Retina (tissue), 1 donor: ENCODE measurements at regions not wholly inside any gene's neighbourhood (a gene's known extent, or its start where the extent isn't known, plus 50 kb on each side); places are given as distances from the start of the nearest gene placed in this dataset.
"Not testable (repeated sequence)": the region's sequence is repeated elsewhere in the genome, so short reads cannot be mapped to it uniquely, and the experiment has no call there.

ENCODE experiments used
- DNase-seq: peaks from one replicate; pipeline ENCODE4 v3.0.0-alpha.2; 2016

DNA sequence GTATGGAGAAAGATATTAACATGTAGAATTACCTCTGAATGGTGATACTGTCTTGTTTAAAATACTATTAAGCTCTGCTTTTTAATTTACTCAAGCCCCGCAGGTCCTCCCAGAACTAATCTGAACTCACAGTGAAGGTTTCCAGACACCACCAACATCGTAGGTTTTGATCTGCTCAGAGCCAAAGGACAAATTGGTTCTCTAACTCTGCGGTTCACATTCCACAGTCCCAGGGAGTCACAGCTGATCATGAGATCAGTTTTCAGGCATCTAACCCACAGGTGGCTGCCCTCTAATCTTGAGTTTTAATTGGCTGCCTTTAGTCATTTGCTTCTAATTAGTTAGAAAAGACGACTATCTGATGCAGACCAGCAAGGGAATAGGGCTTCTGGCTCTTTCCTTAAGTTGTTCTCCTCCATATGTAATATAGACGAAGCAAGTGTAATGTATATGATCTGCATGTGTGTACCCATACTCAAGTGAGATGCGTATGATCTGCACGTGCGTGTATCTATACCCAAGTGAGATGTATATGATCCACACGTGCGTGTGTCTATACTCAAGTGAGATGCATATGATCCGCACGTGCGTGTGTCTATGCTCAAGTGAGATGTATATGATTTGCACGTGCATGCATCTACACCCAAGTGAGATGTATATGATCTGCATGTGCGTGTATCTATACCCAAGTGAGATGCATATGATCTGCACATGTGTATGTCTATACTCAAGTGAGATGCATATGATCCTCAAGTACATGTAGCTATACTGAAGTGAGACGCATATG, 331.5 kb upstream of the NPVF start:
- no peak for DNase-seq

DNA sequence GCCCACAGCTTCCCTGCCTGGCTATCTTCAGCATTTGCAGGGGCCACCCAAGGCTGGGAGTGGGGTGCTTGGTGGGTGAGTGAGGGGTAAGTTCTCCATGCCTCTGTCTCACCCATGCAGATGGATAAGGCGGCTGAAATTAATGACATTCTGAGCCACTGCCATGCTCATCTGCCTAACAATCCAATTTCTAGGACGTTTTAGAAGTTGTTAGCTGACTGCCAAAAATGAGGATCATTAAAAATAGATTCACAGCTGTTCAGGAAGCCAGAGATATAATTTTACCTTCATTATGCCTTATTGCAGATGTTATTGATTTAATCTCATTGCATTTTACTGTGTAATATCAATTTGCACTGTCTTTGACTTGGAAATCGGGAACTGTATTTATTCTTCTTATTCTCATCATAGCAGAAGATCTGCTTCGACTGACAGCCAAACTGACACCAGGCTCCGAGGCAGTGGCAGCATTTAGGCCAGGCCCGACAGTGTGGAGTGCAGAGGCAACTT, 334.4 kb upstream of the NPVF start:
- DNase-seq: no peak

DNA sequence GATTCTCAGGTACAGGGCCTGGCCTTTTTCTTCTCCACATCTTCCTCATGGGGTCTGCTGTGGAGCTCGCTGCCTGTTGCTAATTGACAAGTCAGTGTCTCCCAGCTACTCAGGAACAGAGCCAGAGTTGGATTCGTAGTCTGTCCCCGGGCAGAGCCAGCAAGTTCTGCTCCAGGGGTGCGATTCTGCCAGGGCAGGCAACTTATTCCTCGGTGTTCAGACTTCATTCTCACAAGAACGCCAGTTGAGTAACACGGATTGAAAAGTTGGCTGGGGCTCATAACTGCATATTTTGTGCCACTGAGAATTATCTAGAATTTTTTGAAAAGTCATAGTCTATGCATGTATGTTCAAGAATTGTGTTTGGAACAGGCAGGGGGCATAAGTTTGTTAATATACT, 336.7 kb upstream of the NPVF start:
- no peak for DNase-seq

DNA sequence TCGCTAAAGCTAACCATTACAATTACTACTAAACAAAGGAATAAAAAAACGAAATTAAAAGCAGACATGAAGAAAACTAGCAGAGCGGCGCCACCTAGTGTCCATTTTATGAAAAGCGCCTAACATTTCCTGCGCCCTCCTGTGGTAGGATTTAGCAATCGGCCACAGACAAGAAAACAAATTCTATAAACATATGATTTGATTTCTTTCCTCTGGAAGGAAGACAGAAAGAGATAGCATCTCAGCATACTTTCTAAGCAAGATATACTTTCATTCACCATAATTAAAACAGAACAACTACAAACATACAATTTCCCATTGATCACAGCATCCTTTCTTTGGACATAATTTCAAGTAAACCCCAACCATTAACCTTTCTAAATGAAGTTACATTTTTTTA, 337.7 kb upstream of the NPVF start:
- peak; percentile 88 for DNase-seq

DNA sequence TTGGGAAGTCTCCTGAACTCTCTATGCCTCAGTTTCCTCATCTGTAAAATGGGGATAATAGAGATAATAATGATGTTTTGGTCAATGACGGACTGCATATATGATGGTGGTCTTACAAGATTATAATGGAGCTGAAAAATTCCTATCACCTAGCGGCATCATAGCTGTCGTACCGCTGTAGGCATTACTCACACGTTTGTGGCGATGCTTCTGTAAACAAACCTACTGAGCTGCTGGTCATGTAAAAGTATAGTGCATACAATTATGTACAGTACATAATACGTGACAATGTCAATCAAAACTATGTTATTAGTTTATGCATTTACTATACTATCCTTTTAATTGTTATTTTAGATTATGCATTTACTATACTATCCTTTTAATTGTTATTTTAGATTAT, 339.1 kb upstream of the NPVF start:
- DNase-seq: no peak

DNA sequence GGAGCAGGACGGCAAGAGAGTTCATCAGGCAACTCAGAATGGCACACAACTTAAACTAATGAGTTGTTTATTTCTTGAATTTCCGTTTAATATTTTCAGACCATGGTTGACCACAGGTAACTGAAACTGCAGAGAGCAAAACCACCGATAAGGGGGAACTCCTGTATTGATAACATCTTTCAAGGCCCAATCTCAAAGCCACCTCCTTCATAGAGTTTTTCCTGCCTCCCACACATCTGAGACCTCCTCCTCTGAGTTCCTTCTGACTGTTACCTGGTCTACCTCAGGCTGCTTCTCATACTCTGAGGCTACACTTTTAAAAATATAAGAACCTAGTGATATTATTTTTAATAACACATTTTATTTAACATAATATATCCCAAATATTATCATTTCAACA, 341.5 kb upstream of the NPVF start:
- no peak for DNase-seq

DNA sequence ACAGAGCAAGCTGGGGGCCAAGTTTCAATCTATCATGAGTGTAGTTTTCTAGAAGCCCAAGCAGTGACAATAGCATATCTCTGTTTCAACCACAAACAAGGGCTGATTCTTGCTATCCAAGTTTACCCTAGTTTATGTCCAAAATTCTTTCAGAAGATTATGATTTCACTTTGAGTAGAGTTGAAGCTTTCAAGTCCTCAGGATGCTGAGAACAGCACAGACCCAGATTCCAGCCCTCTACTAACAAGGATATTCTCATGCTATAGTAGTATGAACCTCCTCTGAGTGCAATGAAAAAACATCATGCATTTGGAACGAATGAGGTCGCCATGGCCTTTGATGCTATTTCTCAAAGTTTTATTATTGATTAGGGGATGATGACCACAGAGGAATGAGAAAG, 344.1 kb upstream of the NPVF start:
- DNase-seq: no peak

DNA sequence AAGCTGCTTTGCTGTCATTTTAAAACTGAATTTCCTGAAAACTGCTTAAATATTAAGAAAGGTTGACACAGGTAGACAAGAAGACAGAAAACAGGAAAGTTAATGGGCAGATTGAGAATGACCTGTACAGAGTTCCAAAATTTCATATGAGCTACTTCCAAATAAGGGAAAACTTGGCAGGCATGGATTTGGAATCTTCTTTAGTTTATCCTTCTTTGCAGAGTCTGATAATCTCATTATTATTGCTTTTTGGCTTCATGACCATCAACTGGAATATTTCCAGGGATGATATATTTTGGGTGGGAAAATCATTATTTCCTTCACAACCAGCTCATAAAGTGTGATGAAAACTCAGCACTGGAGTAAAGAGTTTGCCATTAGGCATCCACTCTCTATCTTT, 346.5 kb upstream of the NPVF start:
- no peak for DNase-seq

DNA sequence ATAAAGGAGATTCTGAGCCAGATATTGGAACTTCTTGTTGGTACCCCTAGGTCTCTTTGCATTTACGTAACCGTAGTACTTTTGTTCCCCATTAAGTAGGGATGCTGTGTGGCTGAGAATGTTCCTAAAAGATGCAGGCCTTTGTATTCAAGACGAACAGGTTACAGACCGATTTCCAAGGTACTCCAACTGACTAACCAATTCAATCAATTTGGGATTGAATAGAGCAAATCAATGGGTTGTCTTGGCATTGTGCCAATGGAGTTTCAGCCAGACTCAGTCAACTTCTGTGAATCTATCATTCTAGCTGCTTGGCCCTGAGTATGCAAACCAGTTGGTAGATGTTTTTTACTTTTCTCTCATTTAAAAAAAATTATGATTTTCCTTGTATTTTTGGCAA, 347.3 kb upstream of the NPVF start:
- no peak for DNase-seq

DNA sequence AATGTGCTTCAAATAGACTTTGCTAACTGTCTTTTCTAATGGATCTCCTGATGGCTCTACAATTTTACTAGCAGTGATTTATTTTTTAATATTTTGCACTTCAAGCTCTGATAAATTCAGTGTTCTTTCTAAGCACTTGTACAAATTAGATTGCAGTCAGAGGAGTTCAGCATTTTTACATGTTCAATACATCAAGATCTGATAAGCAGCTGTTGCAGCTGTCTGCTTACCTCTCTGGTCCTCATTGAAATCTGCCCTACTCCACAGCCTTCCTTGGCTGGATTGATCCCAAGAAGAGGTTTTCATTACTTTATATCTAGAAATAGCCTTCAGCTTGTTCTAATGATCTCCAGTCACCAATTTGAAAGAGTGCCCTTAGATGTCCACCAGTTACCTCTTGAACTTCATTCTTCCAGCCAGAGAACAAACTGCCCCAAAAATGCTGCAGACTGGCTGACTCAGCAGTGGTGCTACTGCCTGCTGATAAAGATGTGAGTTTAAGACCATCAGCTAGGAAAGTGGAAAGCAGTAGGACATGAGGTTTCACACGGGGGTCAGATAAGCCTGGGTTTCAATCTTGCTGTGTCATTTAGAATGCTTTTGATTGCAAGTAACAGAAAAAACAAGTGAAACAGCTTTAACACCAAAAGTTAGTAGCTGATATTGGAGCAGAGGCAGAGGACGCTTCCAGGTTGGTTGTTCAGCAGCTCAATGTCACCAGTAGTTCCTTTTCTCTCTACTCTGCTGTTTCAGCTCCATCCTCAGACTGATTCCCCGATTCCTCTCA, 350.9 kb upstream of the NPVF start:
- DNase-seq: no peak

DNA sequence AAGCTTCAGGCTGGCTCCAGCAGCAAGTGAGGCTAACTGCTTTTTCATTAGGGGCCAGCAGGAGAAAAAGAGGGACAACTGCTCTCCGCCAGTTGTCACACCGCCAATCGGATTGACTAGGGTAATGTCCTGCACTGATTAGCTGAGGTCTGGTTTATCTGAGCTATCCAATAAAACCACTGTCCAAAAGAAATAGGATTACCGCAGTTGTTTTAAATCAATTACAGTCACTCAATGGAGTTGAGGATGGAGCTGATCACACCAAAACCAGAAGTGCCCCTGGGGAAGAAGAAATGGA, 351.4 kb upstream of the NPVF start:
- no peak for DNase-seq

DNA sequence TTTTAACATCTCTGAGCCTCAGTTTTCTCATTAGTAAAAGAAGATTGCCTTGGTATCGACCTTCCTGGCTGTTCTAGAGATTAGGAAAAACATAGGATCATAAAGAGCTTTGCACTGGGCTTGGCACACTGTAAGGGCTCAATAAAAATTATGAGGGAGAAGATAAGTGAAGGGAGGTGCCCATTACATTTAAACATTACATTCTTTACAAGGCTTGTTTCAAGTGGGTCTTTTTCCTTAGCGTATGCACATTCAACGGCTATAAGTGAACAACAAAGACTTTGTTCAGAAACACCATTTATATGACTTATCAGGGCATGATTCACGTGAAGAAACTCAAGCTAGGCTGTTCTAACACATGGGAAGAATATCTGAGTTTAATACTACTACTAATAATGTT, 351.9 kb upstream of the NPVF start:
- no peak for DNase-seq

DNA sequence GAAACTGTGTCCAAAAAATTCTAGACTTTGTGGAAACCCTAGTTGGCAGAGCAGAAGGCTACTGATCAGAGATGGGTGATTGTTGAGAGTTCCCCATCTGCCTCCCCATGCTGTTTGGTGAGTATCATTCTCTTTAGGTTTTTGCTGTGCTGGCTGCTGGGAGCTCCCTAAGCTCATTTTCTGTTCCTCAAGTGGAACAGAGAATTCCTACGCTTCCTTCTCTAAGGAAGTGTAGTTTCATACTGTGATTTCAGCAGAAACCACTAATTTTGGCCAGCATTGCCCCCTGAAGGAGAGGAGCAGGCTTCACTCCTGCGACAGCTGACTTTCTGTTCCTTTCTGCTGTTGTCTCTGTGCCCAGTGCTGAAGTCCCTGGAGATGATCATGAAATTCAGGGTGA, 355.3 kb upstream of the NPVF start:
- no peak for DNase-seq

DNA sequence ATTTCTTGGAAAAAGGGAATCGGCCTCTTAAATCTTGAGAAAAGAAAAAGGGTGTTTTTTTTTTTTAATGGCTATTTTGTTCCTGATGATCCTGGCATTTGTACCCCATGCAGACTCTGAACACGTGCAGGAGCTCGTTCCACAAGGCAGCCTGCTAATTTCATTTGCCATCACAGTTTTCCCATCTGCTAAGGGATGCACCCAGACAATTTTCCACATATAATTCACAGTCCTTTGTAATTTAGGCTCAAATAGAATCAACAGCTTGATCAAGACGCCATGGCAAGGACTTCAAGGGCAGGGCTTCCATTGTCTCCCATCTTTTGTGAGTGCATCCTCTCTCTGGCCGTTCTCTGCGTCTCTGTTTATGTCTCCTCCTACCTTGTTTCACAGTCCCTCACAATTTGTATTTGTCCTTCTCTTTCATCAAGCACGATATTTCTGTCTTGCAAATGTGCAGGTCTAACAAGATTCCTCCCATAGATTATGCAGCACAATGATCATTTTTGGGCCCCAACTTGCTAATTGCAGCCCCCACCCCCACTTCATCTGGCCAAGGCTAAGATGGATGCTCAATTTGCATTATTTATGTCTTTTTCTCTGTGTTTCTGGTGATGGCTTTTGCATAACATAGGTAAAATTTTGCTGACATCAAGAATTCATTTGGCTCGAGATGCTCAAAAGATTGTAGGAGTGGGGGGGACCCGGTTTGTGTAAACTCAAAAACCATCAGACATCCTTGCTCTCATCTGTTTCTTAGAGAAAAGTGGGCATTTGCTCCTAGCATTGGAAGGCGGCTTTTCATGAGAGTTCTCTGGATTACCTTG, 356.0 kb upstream of the NPVF start:
- no peak for DNase-seq

DNA sequence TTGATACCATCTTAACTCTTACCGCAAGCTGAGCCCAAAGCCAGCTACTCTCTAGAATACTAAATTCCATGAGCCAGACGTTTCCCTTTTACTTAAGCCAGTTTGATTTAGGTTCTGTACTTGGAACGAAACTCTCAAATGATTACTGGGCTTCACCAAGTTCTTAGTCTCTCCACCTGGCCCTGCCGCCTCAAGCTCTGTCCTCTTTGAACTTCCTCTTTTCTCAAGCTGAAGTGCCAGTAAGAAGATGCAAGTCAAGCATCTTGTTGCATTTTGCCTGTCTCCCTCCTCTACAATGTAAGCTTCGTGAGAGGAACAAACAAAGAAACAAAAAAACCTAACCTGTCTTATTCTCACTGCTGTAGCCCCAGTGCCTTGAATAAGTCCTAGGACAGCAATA, 358.2 kb upstream of the NPVF start:
- no peak for DNase-seq

DNA sequence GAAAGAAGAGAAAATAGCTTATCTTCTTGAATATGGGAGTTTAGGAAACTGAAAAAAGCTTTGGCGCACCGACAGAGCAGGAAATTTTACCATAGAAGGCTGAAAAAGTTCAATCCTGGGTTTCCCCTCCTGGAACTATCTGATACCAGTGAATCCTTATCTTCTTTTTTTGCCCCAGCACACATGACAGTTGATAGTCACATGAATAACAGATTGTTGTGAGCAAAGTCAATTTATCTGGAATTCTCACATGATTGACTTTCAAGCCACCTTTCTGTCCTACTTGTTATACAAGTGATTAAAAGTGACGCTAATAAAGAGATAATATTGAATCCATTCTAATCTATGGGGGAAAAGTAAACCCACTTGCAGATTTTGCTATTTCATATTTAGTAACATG, 365.8 kb upstream of the NPVF start:
- DNase-seq: no peak

DNA sequence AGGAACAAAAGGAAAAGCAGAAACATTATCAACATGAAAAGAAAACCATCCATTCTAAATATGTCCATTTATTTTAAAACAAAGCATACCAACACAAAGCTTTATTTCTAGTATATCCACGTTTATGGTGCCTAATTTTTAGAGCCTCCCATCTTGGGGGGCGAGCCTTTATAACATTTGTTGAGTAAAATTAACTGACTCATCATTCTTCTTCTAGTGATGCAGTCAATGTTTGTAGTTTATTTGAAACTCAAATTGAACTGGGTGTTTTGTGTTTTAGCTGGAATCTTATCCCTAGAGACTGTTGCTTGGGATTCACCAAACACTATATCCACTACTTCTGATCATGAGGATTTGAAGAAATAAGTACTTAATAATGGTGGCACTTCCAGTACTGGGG, 366.4 kb upstream of the NPVF start:
- no peak for DNase-seq

DNA sequence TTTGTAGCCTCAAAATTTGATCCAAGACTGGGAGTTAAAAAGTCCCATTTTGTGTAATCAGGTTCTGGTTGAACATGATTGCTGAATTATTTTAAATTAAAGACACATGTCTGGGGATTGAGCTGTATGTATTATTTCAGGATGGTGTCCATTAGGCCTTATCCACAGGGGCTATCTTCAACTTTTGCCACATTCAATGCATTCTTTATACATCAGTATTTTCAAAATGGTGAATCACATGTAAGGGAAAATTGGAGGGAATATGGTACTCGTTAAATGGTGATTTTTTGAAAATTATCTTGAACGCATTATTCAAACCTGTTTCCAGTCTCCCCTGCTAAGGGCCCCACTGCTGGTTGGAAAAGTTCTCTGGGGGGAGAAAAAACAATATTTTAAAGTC, 367.7 kb upstream of the NPVF start:
- no peak for DNase-seq

DNA sequence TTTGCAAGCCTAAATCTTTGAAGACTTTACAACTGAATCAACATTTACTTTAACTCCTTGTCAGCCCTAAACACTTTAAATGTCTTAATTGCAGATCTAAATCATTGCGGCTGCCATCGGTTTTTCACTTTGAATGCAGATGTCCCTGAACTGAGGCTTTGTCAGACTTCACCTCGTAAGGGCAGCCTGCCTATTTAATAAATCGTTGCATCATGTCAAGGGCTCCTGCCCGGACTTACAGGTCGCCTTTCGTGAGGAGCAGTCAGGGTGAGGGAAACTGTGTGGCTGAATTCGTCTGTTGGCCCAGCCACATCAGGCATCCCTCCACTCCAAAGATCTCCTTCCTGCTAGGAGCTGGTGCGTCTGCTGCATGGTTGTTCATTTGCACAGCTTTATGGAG, 368.2 kb upstream of the NPVF start:
- DNase-seq: no peak

DNA sequence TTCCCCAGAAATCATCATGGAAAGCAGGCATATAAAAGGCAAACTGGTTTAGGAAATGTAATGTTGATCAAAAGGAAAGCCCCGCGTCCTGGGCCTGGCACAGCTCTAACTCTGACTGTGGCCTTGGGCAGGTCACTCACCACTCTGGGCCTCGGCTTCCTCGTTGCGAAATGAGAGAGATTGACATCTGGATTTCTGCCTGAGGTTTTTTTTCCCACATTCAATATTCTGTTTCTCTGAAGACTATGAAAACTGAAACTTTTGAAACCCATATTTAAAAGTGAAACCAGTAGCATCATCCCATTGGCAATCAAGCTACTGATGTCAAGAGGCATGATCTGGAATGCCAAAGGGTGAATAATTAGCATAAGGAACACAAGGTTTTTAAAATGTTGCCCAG, 369.7 kb upstream of the NPVF start:
- no peak for DNase-seq

DNA sequence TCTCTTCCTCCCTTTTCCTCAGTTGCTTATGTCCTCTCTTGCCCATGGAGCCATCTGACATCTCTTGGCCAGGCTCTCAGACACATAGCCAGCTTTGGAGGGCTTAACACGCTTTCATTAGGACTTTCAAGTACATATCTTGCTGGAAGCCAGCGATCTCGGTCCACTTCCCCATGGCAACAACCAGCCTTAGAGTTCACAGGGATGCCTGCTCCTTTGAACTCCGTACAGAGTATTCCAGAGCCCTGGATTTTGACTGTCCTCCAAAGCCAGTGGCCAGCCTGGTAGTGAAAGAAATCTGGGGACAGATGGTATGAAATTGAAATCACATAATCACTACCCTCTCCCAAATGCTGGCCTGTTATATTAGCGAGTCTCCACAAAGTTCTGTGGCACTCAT, 370.5 kb upstream of the NPVF start:
- no peak for DNase-seq

DNA sequence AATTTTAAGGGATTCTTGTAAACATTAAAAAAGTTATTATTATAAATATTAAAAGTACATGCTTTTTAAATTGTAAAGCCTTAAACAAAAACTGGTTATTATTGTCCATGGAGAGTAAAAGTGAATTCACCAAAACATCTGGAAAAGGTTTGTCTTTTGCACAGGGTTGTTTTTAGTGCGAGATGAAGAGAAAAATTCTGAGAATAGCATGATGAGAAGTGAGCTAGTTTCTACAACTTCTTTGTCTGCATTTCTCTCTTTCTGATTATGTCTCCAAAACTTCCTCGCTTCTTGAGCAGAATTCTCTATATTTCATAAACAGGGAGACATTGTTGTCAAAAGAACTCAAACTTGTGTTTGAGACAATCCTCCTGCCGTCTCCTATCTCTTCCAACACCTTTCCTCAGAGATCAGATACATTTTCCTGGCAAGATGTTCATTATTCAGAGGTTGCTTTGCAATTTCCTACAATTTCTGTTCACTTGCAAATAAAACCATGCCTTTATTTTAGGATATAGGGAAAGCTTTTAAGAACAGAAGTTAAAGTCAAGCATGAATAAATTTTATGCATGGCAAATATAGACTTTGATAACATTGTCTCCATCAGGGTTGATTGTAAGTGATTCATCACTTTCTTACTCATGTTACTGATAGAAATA, 372.1 kb upstream of the NPVF start:
- DNase-seq: no peak

DNA sequence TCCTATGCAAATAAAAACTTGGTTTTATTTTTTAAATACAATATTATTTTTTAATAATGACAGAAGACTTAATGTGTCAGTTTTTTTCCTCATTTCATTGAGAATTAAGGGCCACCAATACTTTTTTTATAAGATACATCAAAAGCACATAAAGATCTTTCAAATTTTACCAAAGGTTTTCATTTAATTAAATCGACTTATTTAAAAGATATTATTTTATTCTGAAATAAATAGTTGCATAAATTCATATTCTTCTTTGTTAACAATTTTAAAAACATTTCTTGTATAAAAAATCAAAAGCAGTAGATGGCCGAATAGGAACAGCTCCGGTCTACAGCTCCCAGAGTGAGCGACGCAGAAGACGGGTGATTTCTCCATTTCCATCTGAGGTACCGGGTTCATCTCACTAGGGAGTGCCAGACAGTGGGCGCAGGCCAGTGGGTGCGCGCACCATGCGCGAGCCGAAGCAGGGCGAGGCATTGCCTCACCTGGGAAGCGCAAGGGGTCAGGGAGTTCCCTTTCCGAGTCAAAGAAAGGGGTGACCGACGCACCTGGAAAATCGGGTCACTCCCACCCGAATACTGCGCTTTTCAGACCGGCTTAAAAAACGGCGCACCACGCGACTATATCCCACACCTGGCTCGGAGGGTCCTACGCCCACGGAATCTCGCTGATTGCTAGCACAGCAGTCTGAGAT, 374.6 kb upstream of the NPVF start:
- not testable (repeated sequence) for DNase-seq
